H9 (cell line): ENCODE measurements at regions not wholly inside any gene's neighbourhood (a gene's known extent, or its start where the extent isn't known, plus 50 kb on each side); places are given as distances from the start of the nearest gene placed in this dataset.

Experiments used
- DNase-seq: peaks from one replicate; pipeline ENCODE4 v3.0.0-alpha.2; 2017
- H2AFZ ChIP-seq: one replicate; pipeline ENCODE4 v1.6.1; 2013; ENCODE audit warnings: mild to moderate bottlenecking, low read length, control low read depth, moderate library complexity
- H2AK5ac ChIP-seq: 2 replicates; pipeline ENCODE4 v1.6.1; 2013; ENCODE audit warnings: low read length, control low read depth, mixed read lengths; ENCODE audit not compliant: insufficient read length
- H2BK120ac ChIP-seq: one replicate; pipeline ENCODE4 v1.6.1; 2013; ENCODE audit warnings: low read depth, mild to moderate bottlenecking, low read length, control low read depth, inconsistent platforms; ENCODE audit not compliant: poor library complexity, severe bottlenecking
- H2BK12ac ChIP-seq: 2 replicates; pipeline ENCODE4 v1.6.1; 2013; ENCODE audit warnings: low read length, control low read depth, mixed read lengths, low read depth; ENCODE audit not compliant: insufficient read length
- H2BK15ac ChIP-seq: 2 replicates; pipeline ENCODE4 v1.6.1; 2013; ENCODE audit warnings: low read depth, low read length, control low read depth
- H2BK20ac ChIP-seq: one replicate; pipeline ENCODE4 v1.6.1; 2013; ENCODE audit warnings: low read depth, mild to moderate bottlenecking, low read length, control low read depth, inconsistent platforms; ENCODE audit not compliant: poor library complexity, severe bottlenecking
- H2BK5ac ChIP-seq: 2 replicates; pipeline ENCODE4 v1.6.1; 2013; ENCODE audit warnings: low read length, control low read depth, mixed read lengths; ENCODE audit not compliant: insufficient read length
- H3K14ac ChIP-seq: 2 replicates; pipeline ENCODE4 v1.6.1; 2013; ENCODE audit warnings: low read length, control low read depth; ENCODE audit not compliant: insufficient read depth
- H3K18ac ChIP-seq: 2 replicates; pipeline ENCODE4 v1.6.1; 2013; ENCODE audit warnings: low read depth, mild to moderate bottlenecking, mixed read lengths, low read length, control low read depth; ENCODE audit not compliant: insufficient read length
- H3K23ac ChIP-seq: 2 replicates; pipeline ENCODE4 v1.6.1; 2013; ENCODE audit warnings: low read length, control low read depth, mixed read lengths, low read depth; ENCODE audit not compliant: insufficient read length
- H3K23me2 ChIP-seq: 2 replicates; pipeline ENCODE4 v1.6.1; 2013; ENCODE audit warnings: low read depth, mild to moderate bottlenecking, mixed read lengths, low read length, control low read depth; ENCODE audit not compliant: insufficient read length, poor library complexity, severe bottlenecking
- H3K27ac ChIP-seq: 2 replicates; pipeline ENCODE4 v1.5.1; 2013; ENCODE audit warnings: low read length, control low read depth, mixed read lengths, low read depth; ENCODE audit not compliant: insufficient read length
- H3K27me3 ChIP-seq: 2 replicates; pipeline ENCODE4 v1.6.1; 2013; ENCODE audit warnings: low read length, control low read depth, inconsistent platforms; ENCODE audit not compliant: insufficient read depth
- H3K4ac ChIP-seq: 2 replicates; pipeline ENCODE4 v1.6.1; 2013; ENCODE audit warnings: low read depth, mild to moderate bottlenecking, control low read depth, inconsistent platforms, low read length, moderate library complexity
- H3K4me1 ChIP-seq: 2 replicates; pipeline ENCODE4 v1.6.1; 2013; ENCODE audit warnings: low read length, control low read depth, inconsistent platforms; ENCODE audit not compliant: insufficient read depth
- H3K4me2 ChIP-seq: 2 replicates; pipeline ENCODE4 v1.6.1; 2013; ENCODE audit warnings: low read length, control low read depth, mixed read lengths; ENCODE audit not compliant: insufficient read length, insufficient read depth
- H3K56ac ChIP-seq: 2 replicates; pipeline ENCODE4 v1.6.1; 2013; ENCODE audit warnings: low read depth, mild to moderate bottlenecking, mixed read lengths, low read length, control low read depth; ENCODE audit not compliant: insufficient read length
- H3K79me1 ChIP-seq: 2 replicates; pipeline ENCODE4 v1.6.1; 2013; ENCODE audit warnings: low read depth, mild to moderate bottlenecking, moderate library complexity, low read length, control low read depth, inconsistent platforms; ENCODE audit not compliant: insufficient read depth, poor library complexity, severe bottlenecking
- H3K79me2 ChIP-seq: 2 replicates; pipeline ENCODE4 v1.6.1; 2013; ENCODE audit warnings: low read length, control low read depth, inconsistent platforms; ENCODE audit not compliant: insufficient read depth
- H3K9ac ChIP-seq: 2 replicates; pipeline ENCODE4 v1.6.1; 2013; ENCODE audit warnings: low read length, control low read depth, mixed read lengths; ENCODE audit not compliant: insufficient read length; ENCODE audit errors: extremely low read depth
- H3K9me3 ChIP-seq: one replicate; pipeline ENCODE4 v1.6.1; 2013; ENCODE audit warnings: low read depth, low read length, inconsistent platforms; ENCODE audit not compliant: control insufficient read depth
- H3T11ph ChIP-seq: one replicate; pipeline ENCODE4 v1.6.1; 2013; ENCODE audit warnings: mild to moderate bottlenecking, low read length, control low read depth, inconsistent platforms
- H4K20me1 ChIP-seq: one replicate; pipeline ENCODE4 v1.6.1; 2013; ENCODE audit not compliant: control insufficient read depth, insufficient read length, insufficient read depth
- H4K5ac ChIP-seq: 2 replicates; pipeline ENCODE4 v1.6.1; 2013; ENCODE audit warnings: low read depth, mild to moderate bottlenecking, mixed read lengths, low read length, control low read depth; ENCODE audit not compliant: insufficient read length
- H4K8ac ChIP-seq: replicated peaks from 2 replicates; pipeline ENCODE4 v1.6.1; 2013; ENCODE audit warnings: low read length, control low read depth, mixed read lengths, low read depth; ENCODE audit not compliant: insufficient read length
- H4K91ac ChIP-seq: 2 replicates; pipeline ENCODE4 v1.6.1; 2013; ENCODE audit warnings: low read depth, mild to moderate bottlenecking, moderate library complexity, mixed read lengths, low read length, control low read depth; ENCODE audit not compliant: insufficient read length
- H3K27ac Mint-ChIP-seq, 3 experiments: 2 replicates in 2 of 3; 3 replicates in 1 of 3; pipeline ENCODE4 v1.8.0; 2020 to 2021; ENCODE audit warnings: mixed read lengths in 3 of 3, mild to moderate bottlenecking in 1 of 3, moderate library complexity in 1 of 3
- H3K27me3 Mint-ChIP-seq: 2 replicates; pipeline ENCODE4 v1.8.0; 2021; ENCODE audit warnings: low read depth, mild to moderate bottlenecking, moderate library complexity, mixed read lengths
- H3K36me3 Mint-ChIP-seq, 3 experiments: 2 replicates in 2 of 3; 3 replicates in 1 of 3; pipeline ENCODE4 v1.8.0; 2020 to 2021; ENCODE audit warnings: low read depth in 3 of 3, mixed read lengths in 3 of 3; ENCODE audit not compliant: insufficient read depth in 1 of 3
- H3K4me1 Mint-ChIP-seq, 2 experiments: 2 replicates each; pipeline ENCODE4 v1.8.0; 2020; ENCODE audit warnings: mixed read lengths in 2 of 2
- H3K4me3 Mint-ChIP-seq, 2 experiments: 2 replicates in 1 of 2; 3 replicates in 1 of 2; pipeline ENCODE4 v1.8.0; 2020 to 2021; ENCODE audit warnings: mild to moderate bottlenecking in 2 of 2, mixed read lengths in 2 of 2, moderate library complexity in 1 of 2
- H3K9me3 Mint-ChIP-seq, 2 experiments: 2 replicates in 1 of 2; 3 replicates in 1 of 2; pipeline ENCODE4 v1.8.0; 2020; ENCODE audit warnings: mild to moderate bottlenecking in 2 of 2, mixed read lengths in 2 of 2, moderate library complexity in 1 of 2
- WGBS: extraction: QIAGEN DNeasy Blood & Tissue Kit; methylation state at CpG from one replicate; pipeline ENCODE4 v1.1.7; 2013; ENCODE audit warnings: missing lambda C conversion rate, low lambda C conversion rate, mixed read lengths; ENCODE audit not compliant: insufficient read length; ENCODE audit errors: extremely low coverage; 5-methylcytosine and 5-hydroxymethylcytosine counted together
- TF ChIP-seq, protein P1 (sequence below): fragments of 200-600 bp; sonication (generic); conservative IDR thresholded peaks from 3 replicates; pipeline ENCODE4 v1.8.0; 2021; ENCODE audit warnings: antibody characterized with exemption, mild to moderate bottlenecking

DNA sequence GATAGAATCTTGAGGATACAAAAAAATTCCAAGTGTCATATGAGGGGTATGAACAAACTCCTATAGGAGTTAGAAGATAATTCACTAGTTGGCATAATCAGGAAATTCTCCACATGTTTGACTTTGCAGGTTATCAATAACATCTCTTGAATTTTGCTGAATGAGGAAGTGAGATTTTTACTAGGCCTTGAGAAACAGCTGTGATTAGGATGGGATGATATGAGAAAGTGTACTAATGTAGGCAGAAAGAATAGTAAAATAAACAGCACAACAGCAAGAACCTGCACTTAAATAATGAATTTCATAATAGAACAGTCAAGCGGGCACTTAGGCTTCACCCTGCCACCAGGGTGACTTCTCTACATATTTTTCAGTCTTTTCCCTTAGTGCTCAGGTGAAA is 570.8 kb upstream of the CRIM1 start:
- Mint-ChIP-seq H3K27me3 (no peaks in the 10 kb centered on the region; the same call in 1 of the 2 replicates), H3K27ac (no peak overlapping the region), H3K4me1 (peaks cover 0 to 2% of the 10 kb centered on the region in 2 experiments; a peak in 1 of 4 replicates), H3K4me3 (no peak overlapping the region), H3K9me3 (peaks cover 40 to 43% of the 10 kb centered on the region in 2 experiments), H3K36me3 (peaks cover 20 to 53% (median 38%) of the 10 kb centered on the region in 3 experiments)
- no peak overlapping the region for H3K9ac ChIP-seq
- no peak overlapping the region for H2BK12ac ChIP-seq
- no peak overlapping the region for H2BK120ac ChIP-seq
- no peak overlapping the region for H3K4ac ChIP-seq
- H4K20me1 ChIP-seq, result no peaks in the 10 kb centered on the region
- H3K79me2 ChIP-seq, result no peaks in the 10 kb centered on the region
- no peak overlapping the region for H2BK5ac ChIP-seq
- no peaks in the 10 kb centered on the region for H3K27me3 ChIP-seq
- H2BK15ac ChIP-seq, result no peak overlapping the region
- no peak overlapping the region for H4K8ac ChIP-seq
- no peak overlapping the region for H2AFZ ChIP-seq
- no peak overlapping the region for H4K5ac ChIP-seq
- H2AK5ac ChIP-seq, result no peak overlapping the region
- no peaks in the 10 kb centered on the region for H3K23me2 ChIP-seq
- H3T11ph ChIP-seq, result no peak overlapping the region
- H3K79me1 ChIP-seq, result no peaks in the 10 kb centered on the region
- no peak for DNase-seq
- no peak overlapping the region for H3K56ac ChIP-seq
- no peak overlapping the region for H3K23ac ChIP-seq
- H2BK20ac ChIP-seq, result no peak overlapping the region
- H3K4me1 ChIP-seq, result no peaks in the 10 kb centered on the region
- TF ChIP-seq, protein P1, sequence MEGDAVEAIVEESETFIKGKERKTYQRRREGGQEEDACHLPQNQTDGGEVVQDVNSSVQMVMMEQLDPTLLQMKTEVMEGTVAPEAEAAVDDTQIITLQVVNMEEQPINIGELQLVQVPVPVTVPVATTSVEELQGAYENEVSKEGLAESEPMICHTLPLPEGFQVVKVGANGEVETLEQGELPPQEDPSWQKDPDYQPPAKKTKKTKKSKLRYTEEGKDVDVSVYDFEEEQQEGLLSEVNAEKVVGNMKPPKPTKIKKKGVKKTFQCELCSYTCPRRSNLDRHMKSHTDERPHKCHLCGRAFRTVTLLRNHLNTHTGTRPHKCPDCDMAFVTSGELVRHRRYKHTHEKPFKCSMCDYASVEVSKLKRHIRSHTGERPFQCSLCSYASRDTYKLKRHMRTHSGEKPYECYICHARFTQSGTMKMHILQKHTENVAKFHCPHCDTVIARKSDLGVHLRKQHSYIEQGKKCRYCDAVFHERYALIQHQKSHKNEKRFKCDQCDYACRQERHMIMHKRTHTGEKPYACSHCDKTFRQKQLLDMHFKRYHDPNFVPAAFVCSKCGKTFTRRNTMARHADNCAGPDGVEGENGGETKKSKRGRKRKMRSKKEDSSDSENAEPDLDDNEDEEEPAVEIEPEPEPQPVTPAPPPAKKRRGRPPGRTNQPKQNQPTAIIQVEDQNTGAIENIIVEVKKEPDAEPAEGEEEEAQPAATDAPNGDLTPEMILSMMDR, result no peak
- no CpG with 5 or more reads among the region's 1 CpG for WGBS
- no peak overlapping the region for H3K27ac ChIP-seq
- peaks cover 10% of the 10 kb centered on the region for H3K9me3 ChIP-seq
- no peak overlapping the region for H3K4me2 ChIP-seq
- no peak overlapping the region for H3K14ac ChIP-seq
- no peak overlapping the region for H4K91ac ChIP-seq
- no peak overlapping the region for H3K18ac ChIP-seq
